HG02642 (cell line): ENCODE measurements at regions not wholly inside any gene's neighbourhood (a gene's known extent, or its start where the extent isn't known, plus 50 kb on each side); places are given as distances from the start of the nearest gene placed in this dataset.
"Not testable (repeated sequence)": the region's sequence is repeated elsewhere in the genome, so short reads cannot be mapped to it uniquely, and the experiment has no call there.

Source experiments
- ATAC-seq: cut with Tn5 transposase; IDR thresholded peaks from one replicate; pipeline ENCODE4 v1.9.1; 2021; ENCODE audit warnings: mild to moderate bottlenecking; ENCODE audit not compliant: unreplicated experiment, poor library complexity

- ATAC-seq, result not testable (repeated sequence)
Observed at GRCh38 chr9:115818651-115819050, 334.9 kb upstream of the PAPPA start.

GRCh38 chr9:115832031-115832430 is 321.6 kb upstream of the PAPPA start:
- no peak for ATAC-seq

GRCh38 chr9:115837618-115838017 is 316.0 kb upstream of the PAPPA start:
- ATAC-seq, result no peak

- no peak for ATAC-seq
Observed at GRCh38 chr9:115838417-115838816, 315.2 kb upstream of the PAPPA start.

- ATAC-seq, result not testable (repeated sequence)
Observed at GRCh38 chr9:115844433-115844832, 309.2 kb upstream of the PAPPA start.

- ATAC-seq, result no peak
Observed at GRCh38 chr9:115845648-115846312, 307.8 kb upstream of the PAPPA start.

- no peak for ATAC-seq
Observed at GRCh38 chr9:115847216-115847615, 306.4 kb upstream of the PAPPA start.

GRCh38 chr9:115849679-115850412 is 303.7 kb upstream of the PAPPA start:
- no peak for ATAC-seq

GRCh38 chr9:115850548-115851304 is 302.9 kb upstream of the PAPPA start:
- ATAC-seq, result no peak

- no peak for ATAC-seq
Observed at GRCh38 chr9:115855458-115856133, 298.0 kb upstream of the PAPPA start.

- not testable (repeated sequence) for ATAC-seq
Observed at GRCh38 chr9:115858421-115858820, 295.2 kb upstream of the PAPPA start.

- ATAC-seq, result no peak
Observed at GRCh38 chr9:115862021-115862420, 291.6 kb upstream of the PAPPA start.

GRCh38 chr9:115864581-115864980 is 289.0 kb upstream of the PAPPA start:
- ATAC-seq, result no peak

GRCh38 chr9:115867326-115867725 is 286.3 kb upstream of the PAPPA start:
- ATAC-seq, result no peak

GRCh38 chr9:115877852-115878438 is 275.6 kb upstream of the PAPPA start:
- no peak for ATAC-seq

- ATAC-seq, result no peak
Observed at GRCh38 chr9:115879451-115879850, 274.1 kb upstream of the PAPPA start.

GRCh38 chr9:115880221-115880885 is 273.2 kb upstream of the PAPPA start:
- no peak for ATAC-seq

- ATAC-seq, result no peak
Observed at GRCh38 chr9:115882911-115883310, 270.7 kb upstream of the PAPPA start.

- no peak for ATAC-seq
Observed at GRCh38 chr9:115883467-115884329, 269.9 kb upstream of the PAPPA start.
